GM19438 (cell line): ENCODE measurements at regions not wholly inside any gene's neighbourhood (a gene's known extent, or its start where the extent isn't known, plus 50 kb on each side); places are given as distances from the start of the nearest gene placed in this dataset.
"Not testable (repeated sequence)": the region's sequence is repeated elsewhere in the genome, so short reads cannot be mapped to it uniquely, and the experiment has no call there.

Experiments used
- ATAC-seq: cut with Tn5 transposase; IDR thresholded peaks from one replicate; pipeline ENCODE4 v1.9.1; 2021; ENCODE audit warnings: low read depth; ENCODE audit not compliant: unreplicated experiment

- ATAC-seq, result no peak
Measured at GRCh38 chr9:89943728-89944127, 338.9 kb downstream of the GADD45G start.

GRCh38 chr9:89945133-89945532 lies 340.3 kb downstream of the GADD45G start:
- no peak for ATAC-seq

- ATAC-seq, result no peak
Measured at GRCh38 chr9:89946741-89947140, 341.9 kb downstream of the GADD45G start.

- ATAC-seq, result no peak
Measured at GRCh38 chr9:89949111-89949510, 344.3 kb downstream of the GADD45G start.

- no peak for ATAC-seq
Measured at GRCh38 chr9:89951675-89952074, 346.9 kb downstream of the GADD45G start.

GRCh38 chr9:89952401-89952800 lies 347.6 kb downstream of the GADD45G start:
- ATAC-seq, result no peak

- ATAC-seq, result not testable (repeated sequence)
Measured at GRCh38 chr9:89953263-89953662, 348.5 kb downstream of the GADD45G start.

- no peak for ATAC-seq
Measured at GRCh38 chr9:89953824-89954615, 349.2 kb downstream of the GADD45G start.

GRCh38 chr9:89955144-89955543 lies 350.3 kb downstream of the GADD45G start:
- ATAC-seq, result no peak

GRCh38 chr9:89955626-89956025 lies 350.8 kb downstream of the GADD45G start:
- no peak for ATAC-seq

- no peak for ATAC-seq
Measured at GRCh38 chr9:89956331-89956730, 351.5 kb downstream of the GADD45G start.

- no peak for ATAC-seq
Measured at GRCh38 chr9:89956907-89957306, 352.1 kb downstream of the GADD45G start.

- ATAC-seq, result no peak
Measured at GRCh38 chr9:89958086-89958485, 353.3 kb downstream of the GADD45G start.

GRCh38 chr9:89961616-89962341 lies 357.0 kb downstream of the GADD45G start:
- no peak for ATAC-seq

GRCh38 chr9:89963280-89963679 lies 358.5 kb downstream of the GADD45G start:
- no peak for ATAC-seq

- no peak for ATAC-seq
Measured at GRCh38 chr9:89967527-89967926, 362.7 kb downstream of the GADD45G start.

- ATAC-seq, result no peak
Measured at GRCh38 chr9:89969156-89969675, 364.4 kb downstream of the GADD45G start.

- ATAC-seq, result no peak
Measured at GRCh38 chr9:89969881-89970639, 365.2 kb downstream of the GADD45G start.

GRCh38 chr9:89970701-89971100 lies 365.9 kb downstream of the GADD45G start:
- ATAC-seq, result no peak

- no peak for ATAC-seq
Measured at GRCh38 chr9:89972535-89972934, 367.7 kb downstream of the GADD45G start.

GRCh38 chr9:89974582-89974981 lies 369.8 kb downstream of the GADD45G start:
- no peak for ATAC-seq
